SKM-1 (cell line): ENCODE measurements at regions not wholly inside any gene's neighbourhood (a gene's known extent, or its start where the extent isn't known, plus 50 kb on each side); places are given as distances from the start of the nearest gene placed in this dataset.

Experiments used
- DNase-seq: peaks from one replicate; lab custom pipeline; 2025; ENCODE audit not compliant: unreplicated experiment; lab: John Stamatoyannopoulos, UW

GRCh38 chr2:18797133-18797845, 207.9 kb upstream of the NT5C1B start:
- DNase-seq, result no peak

GRCh38 chr2:18795906-18796305, 206.5 kb upstream of the NT5C1B start:
- DNase-seq, result no peak

- DNase-seq, result no peak
These were observed 203.3 kb upstream of the NT5C1B start for GRCh38 chr2:18792684-18793083.

- no peak for DNase-seq
These were observed 202.9 kb upstream of the NT5C1B start for GRCh38 chr2:18792226-18792629.

GRCh38 chr2:18791172-18791797, 201.9 kb upstream of the NT5C1B start:
- DNase-seq, result no peak

GRCh38 chr2:18790509-18791171, 201.3 kb upstream of the NT5C1B start:
- DNase-seq, result no peak

GRCh38 chr2:18788592-18788991, 199.2 kb upstream of the NT5C1B start:
- no peak for DNase-seq

- no peak for DNase-seq
These were observed 198.4 kb upstream of the NT5C1B start for GRCh38 chr2:18787726-18788125.

- no peak for DNase-seq
These were observed 194.9 kb upstream of the NT5C1B start for GRCh38 chr2:18784245-18784644.

GRCh38 chr2:18781541-18782280, 192.3 kb upstream of the NT5C1B start:
- no peak for DNase-seq

GRCh38 chr2:18777250-18777812, 188.0 kb upstream of the NT5C1B start:
- DNase-seq, result no peak

GRCh38 chr2:18771212-18771611, 181.8 kb upstream of the NT5C1B start:
- DNase-seq, result no peak

- DNase-seq, result no peak
These were observed 174.0 kb upstream of the NT5C1B start for GRCh38 chr2:18763338-18763737.

- DNase-seq, result no peak
These were observed 173.3 kb upstream of the NT5C1B start for GRCh38 chr2:18762667-18763066.

- DNase-seq, result no peak
These were observed 164.9 kb upstream of the NT5C1B start for GRCh38 chr2:18754286-18754685.

- DNase-seq, result no peak
These were observed 164.4 kb upstream of the NT5C1B start for GRCh38 chr2:18753722-18754121.

GRCh38 chr2:18752667-18753422, 163.5 kb upstream of the NT5C1B start:
- DNase-seq, result no peak

GRCh38 chr2:18752022-18752493, 162.7 kb upstream of the NT5C1B start:
- DNase-seq, result no peak

GRCh38 chr2:18750672-18751554, 161.5 kb upstream of the NT5C1B start:
- DNase-seq, result no peak
